ENCODE measurements at regions not wholly inside any gene's neighbourhood (a gene's known extent, or its start where the extent isn't known, plus 50 kb on each side); places are given as distances from the start of the nearest gene placed in this dataset.

DNA sequence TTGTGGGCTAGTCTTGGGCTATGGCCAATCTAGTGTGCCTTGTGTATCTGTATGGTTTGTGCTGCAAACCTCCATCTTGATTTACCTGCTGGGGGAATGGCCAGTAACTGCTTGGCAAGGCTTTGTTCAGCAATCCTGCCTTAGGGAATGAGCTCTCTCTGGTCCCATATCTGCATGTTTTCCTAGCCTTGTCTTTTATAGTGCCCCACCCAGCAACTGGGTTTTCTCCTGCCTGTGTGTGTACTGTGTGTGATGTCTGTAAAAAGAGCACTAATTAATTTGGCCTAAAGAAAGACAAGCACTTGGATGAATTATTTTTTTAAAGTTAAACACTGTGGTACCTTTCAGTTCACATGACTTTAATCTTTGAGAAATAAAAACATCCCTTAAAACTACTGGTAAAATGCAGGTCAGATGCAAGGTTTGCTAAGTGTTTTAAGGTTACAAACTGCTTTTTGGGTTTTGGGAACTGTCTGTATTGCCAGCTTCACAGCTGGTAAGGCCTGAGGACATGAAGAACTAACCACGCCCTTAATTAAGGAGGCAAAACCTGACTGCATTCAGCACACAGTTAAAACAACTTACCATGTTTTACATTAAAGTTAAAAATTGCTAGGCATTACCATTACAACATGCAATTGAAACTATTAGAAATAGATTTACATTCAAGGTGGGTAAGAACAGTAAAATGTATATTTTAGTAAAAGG lies 1169.2 kb downstream of the OTOL1 start:
- no peak for TF ChIP-seq MAX (IDR thresholded peaks at IDR 0.05)
- no peak for TF ChIP-seq NFIC (IDR thresholded peaks at IDR 0.05)
- TF ChIP-seq CREB1 (IDR thresholded peaks at IDR 0.05; ENCODE audit: low read depth), result no peak

- no peak for TF ChIP-seq TCF12 (IDR thresholded peaks at IDR 0.05; ENCODE audit: low read depth)
- TF ChIP-seq CEBPB (IDR thresholded peaks at IDR 0.05), result no peak
- TF ChIP-seq, protein P1, sequence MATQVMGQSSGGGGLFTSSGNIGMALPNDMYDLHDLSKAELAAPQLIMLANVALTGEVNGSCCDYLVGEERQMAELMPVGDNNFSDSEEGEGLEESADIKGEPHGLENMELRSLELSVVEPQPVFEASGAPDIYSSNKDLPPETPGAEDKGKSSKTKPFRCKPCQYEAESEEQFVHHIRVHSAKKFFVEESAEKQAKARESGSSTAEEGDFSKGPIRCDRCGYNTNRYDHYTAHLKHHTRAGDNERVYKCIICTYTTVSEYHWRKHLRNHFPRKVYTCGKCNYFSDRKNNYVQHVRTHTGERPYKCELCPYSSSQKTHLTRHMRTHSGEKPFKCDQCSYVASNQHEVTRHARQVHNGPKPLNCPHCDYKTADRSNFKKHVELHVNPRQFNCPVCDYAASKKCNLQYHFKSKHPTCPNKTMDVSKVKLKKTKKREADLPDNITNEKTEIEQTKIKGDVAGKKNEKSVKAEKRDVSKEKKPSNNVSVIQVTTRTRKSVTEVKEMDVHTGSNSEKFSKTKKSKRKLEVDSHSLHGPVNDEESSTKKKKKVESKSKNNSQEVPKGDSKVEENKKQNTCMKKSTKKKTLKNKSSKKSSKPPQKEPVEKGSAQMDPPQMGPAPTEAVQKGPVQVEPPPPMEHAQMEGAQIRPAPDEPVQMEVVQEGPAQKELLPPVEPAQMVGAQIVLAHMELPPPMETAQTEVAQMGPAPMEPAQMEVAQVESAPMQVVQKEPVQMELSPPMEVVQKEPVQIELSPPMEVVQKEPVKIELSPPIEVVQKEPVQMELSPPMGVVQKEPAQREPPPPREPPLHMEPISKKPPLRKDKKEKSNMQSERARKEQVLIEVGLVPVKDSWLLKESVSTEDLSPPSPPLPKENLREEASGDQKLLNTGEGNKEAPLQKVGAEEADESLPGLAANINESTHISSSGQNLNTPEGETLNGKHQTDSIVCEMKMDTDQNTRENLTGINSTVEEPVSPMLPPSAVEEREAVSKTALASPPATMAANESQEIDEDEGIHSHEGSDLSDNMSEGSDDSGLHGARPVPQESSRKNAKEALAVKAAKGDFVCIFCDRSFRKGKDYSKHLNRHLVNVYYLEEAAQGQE (IDR thresholded peaks at IDR 0.05; ENCODE audit: low read depth), result no peak
- no peak for TF ChIP-seq FOXM1 (IDR thresholded peaks at IDR 0.05; ENCODE audit: borderline replicate concordance, low read depth)
- TF ChIP-seq, protein P2, sequence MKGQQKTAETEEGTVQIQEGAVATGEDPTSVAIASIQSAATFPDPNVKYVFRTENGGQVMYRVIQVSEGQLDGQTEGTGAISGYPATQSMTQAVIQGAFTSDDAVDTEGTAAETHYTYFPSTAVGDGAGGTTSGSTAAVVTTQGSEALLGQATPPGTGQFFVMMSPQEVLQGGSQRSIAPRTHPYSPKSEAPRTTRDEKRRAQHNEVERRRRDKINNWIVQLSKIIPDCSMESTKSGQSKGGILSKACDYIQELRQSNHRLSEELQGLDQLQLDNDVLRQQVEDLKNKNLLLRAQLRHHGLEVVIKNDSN (IDR thresholded peaks at IDR 0.05), result no peak
- no peak for TF ChIP-seq CREB1 (IDR thresholded peaks at IDR 0.05; ENCODE audit: low read depth)
- TF ChIP-seq ZBTB7A (IDR thresholded peaks at IDR 0.05; ENCODE audit: low read depth), result no peak
- TF ChIP-seq EP300 (IDR thresholded peaks at IDR 0.05; ENCODE audit: borderline replicate concordance), result no peak
- TF ChIP-seq RAD21 (IDR thresholded peaks at IDR 0.05; ENCODE audit: low read depth), result no peak
- no peak for TF ChIP-seq TEAD4 (IDR thresholded peaks at IDR 0.05)
- no peak for TF ChIP-seq YY1 (IDR thresholded peaks at IDR 0.05; ENCODE audit: low read depth)
- no peak for TF ChIP-seq MAX (IDR thresholded peaks at IDR 0.05)
- TF ChIP-seq TAF1 (IDR thresholded peaks at IDR 0.05; ENCODE audit: low read depth), result no peak
- no peak for TF ChIP-seq NFIC (IDR thresholded peaks at IDR 0.05)
- no peak for TF ChIP-seq EGR1 (IDR thresholded peaks at IDR 0.05)
Observed at GRCh38 chr3:162666835-162667234, 1170.2 kb downstream of the OTOL1 start.

DNA sequence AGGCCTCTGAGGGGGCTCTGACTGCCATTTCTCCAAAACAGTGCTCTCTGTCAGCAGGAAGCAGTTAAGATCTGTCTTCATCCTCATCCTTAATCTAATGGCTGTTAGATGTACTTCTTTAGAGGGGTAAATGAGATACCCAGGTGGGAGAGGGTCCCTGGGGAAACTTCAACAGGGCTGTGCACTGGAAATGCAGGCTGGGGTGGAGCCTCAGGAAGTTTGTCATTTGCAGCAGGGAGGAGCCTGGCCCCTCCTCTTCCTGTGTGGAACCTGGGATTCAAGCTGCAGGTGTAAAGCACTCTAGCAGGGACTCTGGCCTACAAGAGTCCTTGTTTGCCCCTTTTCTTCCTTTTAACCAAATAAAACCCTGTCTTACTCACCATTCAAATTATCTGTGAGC lies 1173.6 kb downstream of the OTOL1 start:
- TF ChIP-seq EP300 (IDR thresholded peaks at IDR 0.05; ENCODE audit: borderline replicate concordance) (no peak), TCF12 (IDR thresholded peaks at IDR 0.05; ENCODE audit: low read depth) (no peak), EGR1 (IDR thresholded peaks at IDR 0.05) (no peak), ZBTB7A (IDR thresholded peaks at IDR 0.05; ENCODE audit: low read depth) (no peak), CEBPB (IDR thresholded peaks at IDR 0.05) (no peak), MAX (IDR thresholded peaks at IDR 0.05) (no peak), CREB1 (IDR thresholded peaks at IDR 0.05; ENCODE audit: low read depth) (no peak), NFIC (IDR thresholded peaks at IDR 0.05) (no peak), TAF1 (IDR thresholded peaks at IDR 0.05; ENCODE audit: low read depth) (no peak), FOXM1 (IDR thresholded peaks at IDR 0.05; ENCODE audit: borderline replicate concordance, low read depth) (no peak), TEAD4 (IDR thresholded peaks at IDR 0.05) (no peak), YY1 (IDR thresholded peaks at IDR 0.05; ENCODE audit: low read depth) (no peak)
- TF ChIP-seq, protein P2 (IDR thresholded peaks at IDR 0.05), result no peak
- TF ChIP-seq, protein P1 (IDR thresholded peaks at IDR 0.05; ENCODE audit: low read depth), result no peak

DNA sequence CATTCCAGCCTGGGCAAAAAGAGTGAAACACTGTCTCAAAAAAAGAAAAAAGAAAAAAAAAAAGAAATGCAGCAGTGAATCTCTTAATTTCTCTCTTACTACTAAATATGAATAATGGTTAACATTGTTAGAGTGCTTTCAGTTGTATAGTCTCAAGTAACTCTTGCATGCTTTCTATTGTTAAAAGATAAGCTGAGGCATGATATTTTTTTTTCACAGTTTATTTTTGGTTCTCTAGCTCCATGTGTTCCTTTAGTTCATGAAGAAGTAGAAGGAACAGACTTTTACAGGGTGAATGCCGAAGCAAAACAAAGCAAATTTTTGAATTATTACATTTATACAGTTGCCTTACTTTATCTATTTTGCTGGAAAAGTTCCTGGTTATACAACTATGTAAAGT lies 1180.9 kb downstream of the OTOL1 start:
- TF ChIP-seq YY1 (IDR thresholded peaks at IDR 0.05; ENCODE audit: low read depth) (no peak), MAX (IDR thresholded peaks at IDR 0.05) (no peak), EP300 (IDR thresholded peaks at IDR 0.05; ENCODE audit: borderline replicate concordance) (no peak), TAF1 (IDR thresholded peaks at IDR 0.05; ENCODE audit: low read depth) (no peak), CEBPB (IDR thresholded peaks at IDR 0.05) (no peak), EGR1 (IDR thresholded peaks at IDR 0.05) (no peak), RAD21 (IDR thresholded peaks at IDR 0.05; ENCODE audit: low read depth) (no peak), NFIC (IDR thresholded peaks at IDR 0.05) (no peak), ZBTB7A (IDR thresholded peaks at IDR 0.05; ENCODE audit: low read depth) (no peak), TEAD4 (IDR thresholded peaks at IDR 0.05) (no peak), CREB1 (IDR thresholded peaks at IDR 0.05; ENCODE audit: low read depth) (no peak), TCF12 (IDR thresholded peaks at IDR 0.05; ENCODE audit: low read depth) (no peak), FOXM1 (IDR thresholded peaks at IDR 0.05; ENCODE audit: borderline replicate concordance, low read depth) (no peak)
- TF ChIP-seq, protein P1 (IDR thresholded peaks at IDR 0.05; ENCODE audit: low read depth), result no peak
- TF ChIP-seq, protein P2 (IDR thresholded peaks at IDR 0.05), result no peak
